Neural cell (in vitro differentiated cells): ENCODE measurements at regions not wholly inside any gene's neighbourhood (a gene's known extent, or its start where the extent isn't known, plus 50 kb on each side); places are given as distances from the start of the nearest gene placed in this dataset.

Experiments used
- H2AFZ ChIP-seq: fragments of 200-600, 300-800 bp; sonication (generic), shearing (Covaris generic); 2 replicates; pipeline ENCODE4 v1.6.0; 2014; ENCODE audit warnings: low read depth, mild to moderate bottlenecking, antibody characterized with exemption, low read length, moderate library complexity
- H3F3A ChIP-seq: fragments of 200-600 bp; shearing (Covaris generic); 2 replicates; pipeline ENCODE4 v1.6.1; 2016; ENCODE audit warnings: mild to moderate bottlenecking, moderate library complexity, mixed read lengths, antibody characterized with exemption, low read length; ENCODE audit not compliant: insufficient read depth, poor library complexity, severe bottlenecking
- H3K27ac ChIP-seq: fragments of 200-600, 300-800 bp; sonication (generic), shearing (Covaris generic); 2 replicates; pipeline ENCODE4 v1.5.1; 2014; ENCODE audit warnings: mild to moderate bottlenecking, low read length, moderate library complexity
- H3K27me3 ChIP-seq: fragments of 300-800, 200-600 bp; sonication (generic), shearing (Covaris generic); 2 replicates; pipeline ENCODE4 v1.6.0; 2014; ENCODE audit warnings: mild to moderate bottlenecking, low read depth, low read length, moderate library complexity; ENCODE audit not compliant: insufficient read depth
- H3K36me3 ChIP-seq: fragments of 300-800, 200-600 bp; sonication (generic), shearing (Covaris generic); 2 replicates; pipeline ENCODE4 v1.5.1; 2014; ENCODE audit warnings: mild to moderate bottlenecking, antibody characterized with exemption, low read length, moderate library complexity; ENCODE audit not compliant: insufficient read depth
- H3K4me2 ChIP-seq: fragments of 300-800, 200-600 bp; sonication (generic), shearing (Covaris generic); 2 replicates; pipeline ENCODE4 v1.6.0; 2014; ENCODE audit warnings: mild to moderate bottlenecking, low read length
- H3K4me3 ChIP-seq: fragments of 300-800, 200-600 bp; sonication (generic), shearing (Covaris generic); 2 replicates; pipeline ENCODE4 v1.5.1; 2014; ENCODE audit warnings: mild to moderate bottlenecking, low read length, moderate library complexity
- H3K79me2 ChIP-seq: fragments of 200-600 bp; shearing (Covaris generic); replicated peaks from 2 replicates; pipeline ENCODE4 v1.6.0; 2014; ENCODE audit warnings: mild to moderate bottlenecking, low read length, moderate library complexity; ENCODE audit not compliant: insufficient read depth
- H3K9ac ChIP-seq: fragments of 300-800, 200-600 bp; sonication (generic), shearing (Covaris generic); 2 replicates; pipeline ENCODE4 v1.6.1; 2016; ENCODE audit warnings: mild to moderate bottlenecking, low read length, mixed read lengths
- H3K9me2 ChIP-seq: fragments of 200-600 bp; shearing (Covaris generic); 2 replicates; pipeline ENCODE4 v1.6.1; 2016; ENCODE audit warnings: mild to moderate bottlenecking, low read length, mixed read lengths; ENCODE audit not compliant: insufficient read depth
- H3K9me3 ChIP-seq: fragments of 200-600, 300-800 bp; sonication (generic), shearing (Covaris generic); 2 replicates; pipeline ENCODE4 v1.6.1; 2016; ENCODE audit warnings: mild to moderate bottlenecking, mixed run types, low read length, moderate library complexity, mixed read lengths
- H4K20me1 ChIP-seq: fragments of 200-600 bp; shearing (Covaris generic); 2 replicates; pipeline ENCODE4 v1.6.1; 2016; ENCODE audit warnings: mild to moderate bottlenecking, mixed run types; ENCODE audit not compliant: insufficient read depth
- EP300 ChIP-seq: fragments of 450-650 bp; conservative IDR thresholded peaks from 2 replicates; pipeline ENCODE4 v1.6.1; 2014; ENCODE audit warnings: antibody characterized with exemption, mild to moderate bottlenecking, moderate library complexity; ENCODE audit not compliant: poor library complexity, severe bottlenecking
- EZH2 ChIP-seq: fragments of 200-600, 300-800 bp; shearing (Covaris generic), sonication (generic); IDR thresholded peaks from 2 replicates; pipeline ENCODE4 v1.6.1; 2014; ENCODE audit warnings: antibody characterized with exemption, low read length, borderline replicate concordance, mild to moderate bottlenecking; ENCODE audit not compliant: insufficient read depth, poor library complexity, severe bottlenecking
- MXI1 ChIP-seq: fragments of 450-650 bp; conservative IDR thresholded peaks from 2 replicates; pipeline ENCODE4 v1.6.1; 2014; ENCODE audit warnings: antibody characterized with exemption, mild to moderate bottlenecking; ENCODE audit not compliant: poor library complexity, severe bottlenecking
- POLR2AphosphoS5 ChIP-seq: IDR thresholded peaks from 2 replicates; pipeline ENCODE4 v1.6.1; 2012
- RAD21 ChIP-seq: fragments of 450-650 bp; conservative IDR thresholded peaks from 2 replicates; pipeline ENCODE4 v1.6.1; 2014; ENCODE audit warnings: antibody characterized with exemption, mild to moderate bottlenecking, moderate library complexity
- SMC3 ChIP-seq: fragments of 450-650 bp; conservative IDR thresholded peaks from 2 replicates; pipeline ENCODE4 v1.6.1; 2014; ENCODE audit warnings: antibody characterized with exemption, mild to moderate bottlenecking, moderate library complexity; ENCODE audit not compliant: poor library complexity
- TAF1 ChIP-seq: IDR thresholded peaks from 2 replicates; pipeline ENCODE4 v1.6.1; 2012; ENCODE audit warnings: low read depth
- TF ChIP-seq, protein P1 (sequence below): IDR thresholded peaks from 2 replicates; pipeline ENCODE4 v1.6.1; 2012; ENCODE audit warnings: borderline replicate concordance
- TF ChIP-seq, protein P2 (sequence below): fragments of 450-650 bp; IDR thresholded peaks from 2 replicates; pipeline ENCODE4 v1.5.1; 2014; ENCODE audit warnings: antibody characterized with exemption, mild to moderate bottlenecking, moderate library complexity; ENCODE audit not compliant: poor library complexity, severe bottlenecking

GRCh38 chr2:239569401-239570090 is 168.7 kb upstream of the HDAC4 start:
- Histone ChIP-seq H3K9me3 (no peaks in the 10 kb centered on the region), H3K36me3 (no peaks in the 10 kb centered on the region), H3K4me3 (no peak overlapping the region), H3K9ac (no peak overlapping the region), H3K4me2 (no peak overlapping the region), H3F3A (no peaks in the 10 kb centered on the region), H3K79me2 (no peaks in the 10 kb centered on the region), H2AFZ (no peak overlapping the region), H3K27ac (no peak overlapping the region), H3K27me3 (no peaks in the 10 kb centered on the region), H4K20me1 (no peaks in the 10 kb centered on the region), H3K9me2 (no peaks in the 10 kb centered on the region)
- TF ChIP-seq TAF1 = no peak
- TF ChIP-seq, protein P1, sequence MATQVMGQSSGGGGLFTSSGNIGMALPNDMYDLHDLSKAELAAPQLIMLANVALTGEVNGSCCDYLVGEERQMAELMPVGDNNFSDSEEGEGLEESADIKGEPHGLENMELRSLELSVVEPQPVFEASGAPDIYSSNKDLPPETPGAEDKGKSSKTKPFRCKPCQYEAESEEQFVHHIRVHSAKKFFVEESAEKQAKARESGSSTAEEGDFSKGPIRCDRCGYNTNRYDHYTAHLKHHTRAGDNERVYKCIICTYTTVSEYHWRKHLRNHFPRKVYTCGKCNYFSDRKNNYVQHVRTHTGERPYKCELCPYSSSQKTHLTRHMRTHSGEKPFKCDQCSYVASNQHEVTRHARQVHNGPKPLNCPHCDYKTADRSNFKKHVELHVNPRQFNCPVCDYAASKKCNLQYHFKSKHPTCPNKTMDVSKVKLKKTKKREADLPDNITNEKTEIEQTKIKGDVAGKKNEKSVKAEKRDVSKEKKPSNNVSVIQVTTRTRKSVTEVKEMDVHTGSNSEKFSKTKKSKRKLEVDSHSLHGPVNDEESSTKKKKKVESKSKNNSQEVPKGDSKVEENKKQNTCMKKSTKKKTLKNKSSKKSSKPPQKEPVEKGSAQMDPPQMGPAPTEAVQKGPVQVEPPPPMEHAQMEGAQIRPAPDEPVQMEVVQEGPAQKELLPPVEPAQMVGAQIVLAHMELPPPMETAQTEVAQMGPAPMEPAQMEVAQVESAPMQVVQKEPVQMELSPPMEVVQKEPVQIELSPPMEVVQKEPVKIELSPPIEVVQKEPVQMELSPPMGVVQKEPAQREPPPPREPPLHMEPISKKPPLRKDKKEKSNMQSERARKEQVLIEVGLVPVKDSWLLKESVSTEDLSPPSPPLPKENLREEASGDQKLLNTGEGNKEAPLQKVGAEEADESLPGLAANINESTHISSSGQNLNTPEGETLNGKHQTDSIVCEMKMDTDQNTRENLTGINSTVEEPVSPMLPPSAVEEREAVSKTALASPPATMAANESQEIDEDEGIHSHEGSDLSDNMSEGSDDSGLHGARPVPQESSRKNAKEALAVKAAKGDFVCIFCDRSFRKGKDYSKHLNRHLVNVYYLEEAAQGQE = no peak
- TF ChIP-seq, protein P2, sequence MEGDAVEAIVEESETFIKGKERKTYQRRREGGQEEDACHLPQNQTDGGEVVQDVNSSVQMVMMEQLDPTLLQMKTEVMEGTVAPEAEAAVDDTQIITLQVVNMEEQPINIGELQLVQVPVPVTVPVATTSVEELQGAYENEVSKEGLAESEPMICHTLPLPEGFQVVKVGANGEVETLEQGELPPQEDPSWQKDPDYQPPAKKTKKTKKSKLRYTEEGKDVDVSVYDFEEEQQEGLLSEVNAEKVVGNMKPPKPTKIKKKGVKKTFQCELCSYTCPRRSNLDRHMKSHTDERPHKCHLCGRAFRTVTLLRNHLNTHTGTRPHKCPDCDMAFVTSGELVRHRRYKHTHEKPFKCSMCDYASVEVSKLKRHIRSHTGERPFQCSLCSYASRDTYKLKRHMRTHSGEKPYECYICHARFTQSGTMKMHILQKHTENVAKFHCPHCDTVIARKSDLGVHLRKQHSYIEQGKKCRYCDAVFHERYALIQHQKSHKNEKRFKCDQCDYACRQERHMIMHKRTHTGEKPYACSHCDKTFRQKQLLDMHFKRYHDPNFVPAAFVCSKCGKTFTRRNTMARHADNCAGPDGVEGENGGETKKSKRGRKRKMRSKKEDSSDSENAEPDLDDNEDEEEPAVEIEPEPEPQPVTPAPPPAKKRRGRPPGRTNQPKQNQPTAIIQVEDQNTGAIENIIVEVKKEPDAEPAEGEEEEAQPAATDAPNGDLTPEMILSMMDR = no peak
- TF ChIP-seq POLR2AphosphoS5 = no peak
- TF ChIP-seq RAD21 = no peak
- TF ChIP-seq EZH2 = no peak
- TF ChIP-seq MXI1 = no peak
- no peak for TF ChIP-seq SMC3

DNA sequence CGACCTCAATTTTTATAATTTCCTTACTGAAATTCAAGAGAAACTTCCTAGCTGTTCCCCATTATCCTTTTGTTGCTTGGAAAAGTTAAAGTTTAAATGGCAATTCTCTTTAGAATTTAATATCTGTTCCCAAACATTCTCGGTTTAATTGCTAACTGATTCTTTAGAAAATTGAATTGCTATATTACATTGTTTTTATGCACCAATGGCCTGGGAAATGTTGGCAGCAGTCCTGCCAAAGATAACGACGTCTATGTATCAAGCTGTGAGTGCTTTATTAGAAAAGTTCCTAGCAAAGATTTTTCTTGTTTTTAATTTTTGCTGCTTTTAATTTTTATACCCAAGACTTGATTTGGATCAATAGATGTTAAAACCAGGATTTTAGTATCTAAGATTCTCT is 167.8 kb upstream of the HDAC4 start:
- Histone ChIP-seq H3K36me3 (no peaks in the 10 kb centered on the region), H3K79me2 (no peaks in the 10 kb centered on the region), H4K20me1 (no peaks in the 10 kb centered on the region), H2AFZ (no peak overlapping the region), H3K9me3 (no peaks in the 10 kb centered on the region), H3F3A (no peaks in the 10 kb centered on the region), H3K9me2 (no peaks in the 10 kb centered on the region), H3K27me3 (no peaks in the 10 kb centered on the region), H3K27ac (no peak overlapping the region), H3K4me3 (no peak overlapping the region), H3K4me2 (no peak overlapping the region), H3K9ac (no peak overlapping the region)
- TF ChIP-seq EZH2 = no peak
- TF ChIP-seq RAD21 = no peak
- TF ChIP-seq, protein P1 = no peak
- no peak for TF ChIP-seq EP300
- no peak for TF ChIP-seq MXI1
- TF ChIP-seq SMC3 = no peak
- TF ChIP-seq, protein P2 = no peak
- no peak for TF ChIP-seq POLR2AphosphoS5
- no peak for TF ChIP-seq TAF1
